HG03060 (cell line): ENCODE measurements at regions not wholly inside any gene's neighbourhood (a gene's known extent, or its start where the extent isn't known, plus 50 kb on each side); places are given as distances from the start of the nearest gene placed in this dataset.

Experiments
- ATAC-seq: cut with Tn5 transposase; IDR thresholded peaks from one replicate; pipeline ENCODE4 v1.9.1; 2021; ENCODE audit warnings: low read depth, moderate number of reproducible peaks; ENCODE audit not compliant: unreplicated experiment

DNA sequence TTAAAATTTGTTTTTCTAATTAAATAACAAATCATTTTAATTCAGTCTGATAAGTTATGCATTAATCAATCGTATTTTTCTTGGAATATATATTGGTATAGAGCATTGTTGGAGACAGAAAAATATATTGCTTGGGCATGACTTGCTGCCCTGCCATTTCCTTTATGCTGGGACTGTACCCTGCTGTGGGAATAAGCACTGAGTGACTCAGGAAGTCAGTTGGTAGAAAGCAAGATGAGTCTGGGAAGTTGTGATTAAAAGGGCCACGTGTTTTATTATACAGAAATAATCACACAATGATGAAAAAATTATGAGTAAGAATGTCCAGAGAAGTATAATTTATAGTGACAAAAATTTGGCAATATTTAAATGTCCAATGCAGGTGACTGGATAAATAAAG, 139.5 kb downstream of the KIF18A start:
- no peak for ATAC-seq

DNA sequence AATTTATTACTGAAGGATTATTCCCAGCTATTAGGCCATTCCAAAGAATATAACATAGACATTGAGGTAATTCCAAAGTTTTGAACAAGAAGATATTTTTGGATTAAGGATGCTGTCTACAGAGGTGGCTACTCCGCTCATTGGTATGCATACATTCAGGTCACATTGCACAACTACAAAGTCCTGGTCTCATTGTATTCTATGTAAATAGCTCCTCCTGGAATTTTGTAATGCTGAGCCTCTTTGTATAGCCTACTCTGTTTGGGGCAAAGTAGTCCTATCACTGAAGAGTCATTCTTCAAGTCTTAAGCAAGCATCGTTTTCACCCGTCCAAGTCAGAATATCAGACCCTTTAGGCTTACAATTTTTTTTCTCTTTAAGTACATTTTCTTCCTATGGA, 142.4 kb downstream of the KIF18A start:
- ATAC-seq, result no peak

DNA sequence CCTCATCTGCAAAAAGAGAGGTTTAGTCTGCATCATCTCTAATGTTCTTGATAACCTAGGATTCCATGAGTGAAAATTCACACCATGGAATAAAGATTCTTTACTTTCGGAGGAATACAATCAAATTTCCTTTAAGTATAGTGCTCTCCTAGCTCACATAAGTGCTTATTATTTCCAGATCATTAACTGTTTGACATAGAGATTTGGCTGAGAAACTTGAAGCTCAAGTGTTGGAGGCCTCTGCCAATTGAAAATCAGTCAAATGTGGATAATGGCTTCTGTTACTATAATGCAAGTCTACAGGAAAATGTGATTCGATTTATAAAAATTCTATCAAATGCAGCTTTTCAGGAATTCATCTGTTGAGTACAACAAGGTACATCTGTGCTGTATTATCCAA, 144.6 kb downstream of the KIF18A start:
- no peak for ATAC-seq

DNA sequence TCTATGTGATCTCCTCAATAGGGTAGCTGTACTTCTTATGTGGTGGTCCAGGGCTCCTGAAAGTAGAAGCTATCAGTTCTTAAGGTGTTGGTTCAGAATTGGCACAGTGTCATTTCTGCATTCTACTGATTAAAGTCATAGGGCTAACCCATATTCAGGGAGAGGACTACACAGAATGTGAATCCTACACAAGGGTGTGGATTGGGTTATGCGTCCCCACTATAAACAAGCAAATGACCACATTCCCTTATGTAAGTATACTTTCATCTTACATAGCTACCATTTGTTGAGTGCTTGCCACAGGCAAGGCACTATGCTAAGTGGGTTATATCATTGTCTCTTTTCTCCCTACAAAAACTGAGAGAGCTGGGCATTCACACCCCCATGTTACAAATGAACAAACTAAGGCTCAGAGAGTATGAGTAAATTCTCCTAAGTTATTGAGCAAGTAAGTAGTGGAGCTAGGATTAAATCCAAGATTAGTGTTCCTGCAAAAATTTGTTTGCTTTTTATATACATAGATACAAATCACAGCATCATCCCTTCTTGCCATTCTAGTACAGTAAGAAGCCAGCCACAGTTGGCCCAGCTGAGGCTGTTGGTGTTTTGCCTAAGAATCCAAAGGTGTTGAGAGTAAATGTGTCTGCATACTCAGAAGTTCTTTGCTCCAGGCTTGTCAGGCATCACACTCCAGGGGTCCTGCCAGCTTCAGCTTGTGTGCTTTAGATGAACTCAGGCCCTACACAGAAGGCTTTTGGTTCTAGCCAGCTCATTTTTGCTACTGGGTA, 157.8 kb downstream of the KIF18A start:
- ATAC-seq, result no peak

DNA sequence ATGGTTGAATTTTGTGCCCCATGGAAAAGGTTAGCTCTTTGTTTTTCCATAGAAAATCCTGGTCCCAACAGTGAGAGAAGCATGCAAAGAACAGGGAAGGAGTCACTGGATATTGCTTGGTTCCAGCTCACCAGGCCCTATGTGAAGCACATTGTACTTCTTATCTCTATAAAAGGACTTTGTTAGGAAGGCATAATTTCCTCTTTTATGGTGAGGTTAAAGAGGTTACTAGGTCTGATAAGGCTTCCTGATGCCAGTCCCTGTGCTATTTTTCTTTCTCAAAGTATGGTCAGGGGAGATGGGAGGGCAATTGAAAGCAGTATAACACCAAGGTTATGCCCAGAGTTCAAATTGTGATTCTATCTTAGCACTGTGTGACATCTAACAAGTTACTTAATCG, 162.6 kb downstream of the KIF18A start:
- no peak for ATAC-seq

DNA sequence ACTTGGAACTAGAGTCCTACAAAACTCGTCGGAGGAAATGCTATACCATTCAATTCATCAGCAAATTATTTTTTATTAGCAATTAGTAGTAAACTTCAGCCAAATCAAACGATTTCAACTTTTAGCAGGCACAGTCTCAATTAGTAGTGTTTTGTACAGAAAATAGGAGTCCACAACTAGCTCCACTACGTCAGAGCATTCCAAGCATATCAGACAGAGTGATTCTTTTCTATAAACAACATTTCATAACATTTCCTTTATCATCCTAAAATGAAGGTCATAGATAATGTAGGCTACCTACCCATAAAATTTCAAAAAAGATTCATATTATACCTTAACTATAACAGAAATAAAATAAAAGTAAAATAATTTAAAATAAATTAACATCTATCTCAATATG, 169.9 kb downstream of the KIF18A start:
- ATAC-seq, result no peak

DNA sequence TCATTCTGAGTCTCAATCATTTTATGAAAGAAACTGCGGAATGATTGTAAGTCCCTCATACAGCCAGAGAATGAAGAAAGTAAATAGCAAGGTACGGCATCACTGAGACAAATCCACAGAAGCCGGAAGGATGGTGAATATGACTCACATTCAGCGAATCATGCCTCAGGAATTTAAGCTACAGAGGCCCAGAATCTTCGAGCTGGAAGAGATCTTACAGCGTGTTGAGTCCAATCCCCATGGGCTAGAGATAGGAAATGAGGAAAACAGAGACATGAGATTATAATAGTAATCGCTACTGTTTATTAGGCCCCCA, 173.2 kb downstream of the KIF18A start:
- no peak for ATAC-seq

DNA sequence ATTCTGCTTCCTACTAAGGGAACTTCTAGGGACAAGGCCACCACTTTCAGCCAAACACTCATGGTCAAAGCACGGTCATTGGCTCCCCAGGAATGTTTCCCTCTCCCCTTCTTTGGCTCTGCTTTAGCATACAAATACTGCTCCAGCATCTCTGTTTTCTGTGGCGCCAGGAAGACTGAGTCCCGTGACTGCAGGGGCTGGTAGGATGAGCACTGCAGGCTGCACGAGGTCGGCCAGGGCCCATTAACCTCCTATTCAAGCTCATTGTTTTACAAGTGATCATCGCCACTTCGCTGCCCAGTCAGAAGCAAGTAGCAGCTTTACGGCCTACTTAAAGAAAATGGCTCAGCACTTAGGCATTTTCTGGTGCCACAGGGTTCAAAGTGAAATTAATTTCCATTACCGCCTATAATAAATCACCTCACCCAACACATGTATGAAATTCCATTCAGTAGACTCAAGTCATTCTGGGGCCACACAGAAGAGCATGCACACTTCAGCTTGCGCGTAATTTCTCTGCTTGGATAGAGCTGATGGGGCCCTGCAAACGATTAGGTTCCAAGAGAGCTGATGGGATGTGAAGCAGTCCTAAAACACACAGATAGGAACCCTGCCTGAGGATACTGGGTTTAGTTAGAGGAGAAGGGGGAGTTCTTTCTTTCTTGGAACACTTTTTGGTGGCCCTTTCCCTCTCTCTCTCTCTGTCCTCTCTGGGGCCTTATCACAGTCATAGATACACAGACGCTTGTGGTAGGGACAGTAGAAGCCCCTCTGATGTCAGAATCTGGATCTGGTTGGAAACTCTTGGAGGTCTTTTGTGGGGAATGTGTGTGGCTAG, 173.7 kb downstream of the KIF18A start:
- ATAC-seq, result no peak

DNA sequence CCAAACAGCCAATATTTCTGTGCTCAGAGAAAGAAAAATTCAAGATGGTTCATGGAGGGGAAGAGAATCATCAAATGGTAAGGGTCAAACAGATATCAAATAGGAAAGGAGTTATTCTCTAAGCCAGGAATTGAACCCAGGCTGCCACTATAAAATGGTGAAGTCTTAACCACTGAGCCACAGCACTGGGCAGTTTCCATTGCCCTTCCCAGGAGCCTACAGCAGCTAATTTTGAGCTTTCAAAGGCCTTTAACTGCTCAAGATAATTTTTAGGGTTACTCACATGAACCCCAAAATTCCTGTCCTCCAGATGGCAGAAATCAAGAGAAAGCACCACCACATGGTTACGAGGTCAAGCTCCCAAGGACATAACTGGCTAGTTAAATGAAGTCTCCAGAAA, 176.2 kb downstream of the KIF18A start:
- no peak for ATAC-seq

DNA sequence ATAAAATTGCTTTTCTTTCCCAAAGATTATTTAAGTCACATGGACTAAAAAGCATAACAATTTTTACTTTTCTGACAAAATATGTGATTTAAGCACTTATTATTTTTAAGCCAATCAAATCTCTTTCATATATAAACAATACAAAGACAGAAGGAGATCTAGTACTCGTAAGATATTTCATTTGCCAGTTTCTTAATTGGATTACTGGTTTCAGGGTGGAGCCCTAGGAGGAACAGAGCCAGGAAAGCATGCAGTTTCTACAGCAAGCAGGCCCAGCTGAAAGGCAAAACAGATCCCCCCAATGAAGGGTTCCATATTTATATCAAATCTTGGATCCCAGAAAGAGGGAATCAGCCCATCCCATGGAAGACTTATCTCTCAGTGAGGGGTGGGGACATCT, 177.0 kb downstream of the KIF18A start:
- ATAC-seq, result no peak

DNA sequence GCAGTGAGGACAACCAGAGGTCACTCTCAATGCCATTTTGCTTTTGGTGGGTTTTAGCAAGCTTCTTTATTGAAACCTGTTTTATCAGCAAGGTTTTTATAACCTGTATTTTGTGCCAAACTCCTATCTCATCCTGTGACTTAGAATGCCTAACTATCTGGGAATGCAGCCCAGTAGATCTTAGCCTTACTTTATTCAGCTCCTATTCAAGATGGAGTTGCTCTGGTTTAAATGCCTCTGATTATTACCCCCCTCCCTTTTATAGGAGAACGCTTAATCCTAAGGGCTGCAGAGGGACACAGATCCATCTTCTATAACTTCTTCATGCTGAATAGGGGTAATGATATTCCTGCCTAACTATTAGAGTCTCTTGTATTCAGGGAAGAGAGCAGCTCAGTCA, 179.1 kb downstream of the KIF18A start:
- ATAC-seq, result no peak

DNA sequence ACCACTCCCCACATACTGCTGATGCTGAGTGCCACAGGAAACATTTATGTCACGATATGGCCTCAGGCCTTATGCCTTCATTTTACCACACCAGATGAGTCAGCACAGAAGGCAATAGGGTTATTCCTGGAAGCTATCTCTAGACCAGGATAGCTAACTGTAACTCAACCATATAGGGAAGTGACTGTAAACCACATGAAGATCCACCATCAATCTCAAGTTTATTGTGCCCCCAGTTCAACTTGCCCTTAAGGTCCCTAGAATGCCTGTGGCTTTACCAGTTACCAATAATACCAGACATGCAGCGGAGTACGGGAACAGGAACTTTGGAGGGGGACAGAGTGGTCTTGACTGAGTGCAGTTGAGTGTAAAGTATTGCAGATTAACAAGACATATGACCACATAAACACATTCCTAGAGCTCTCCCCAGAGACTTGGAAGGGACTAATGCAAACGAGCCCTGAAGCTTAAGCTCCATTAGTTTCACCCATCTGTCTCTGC, 180.9 kb downstream of the KIF18A start:
- no peak for ATAC-seq

DNA sequence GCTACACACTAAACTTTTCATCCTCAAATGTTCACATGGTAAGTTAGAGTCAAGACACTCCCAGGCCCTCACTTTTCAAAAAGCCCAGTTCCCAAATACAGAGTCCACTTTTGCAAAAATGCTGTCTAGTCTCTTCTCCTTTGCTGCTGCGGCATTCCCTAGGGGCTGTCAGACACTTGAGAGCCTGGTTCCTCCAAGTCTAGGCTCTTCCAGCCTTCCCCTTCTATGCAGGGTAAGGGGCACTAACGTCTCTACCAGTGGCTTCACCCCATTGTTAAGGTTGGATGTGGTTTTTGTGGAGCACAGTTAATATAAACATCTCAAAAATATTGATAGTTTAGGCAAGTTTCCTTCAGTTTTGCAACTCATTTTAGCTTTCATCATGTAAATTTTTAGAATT, 181.5 kb downstream of the KIF18A start:
- no peak for ATAC-seq

DNA sequence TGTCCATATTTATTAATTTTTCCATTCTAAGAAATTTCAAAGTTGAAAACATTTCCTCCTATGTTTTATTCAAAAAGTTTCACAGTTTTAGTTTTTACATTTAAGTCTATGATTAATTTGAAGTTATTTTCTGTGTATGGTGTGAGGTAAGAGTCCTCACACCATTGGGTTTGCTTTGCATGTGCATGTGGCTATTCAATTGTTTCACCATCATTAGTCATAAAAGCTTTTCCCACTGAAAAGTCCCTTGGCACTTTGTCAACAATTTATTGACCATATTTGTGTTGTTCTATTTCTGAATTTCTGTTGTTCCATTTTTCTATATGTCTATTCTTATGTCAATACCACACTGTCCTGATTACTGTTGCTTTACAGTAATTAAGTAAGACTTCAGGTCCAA, 186.5 kb downstream of the KIF18A start:
- ATAC-seq, result no peak

DNA sequence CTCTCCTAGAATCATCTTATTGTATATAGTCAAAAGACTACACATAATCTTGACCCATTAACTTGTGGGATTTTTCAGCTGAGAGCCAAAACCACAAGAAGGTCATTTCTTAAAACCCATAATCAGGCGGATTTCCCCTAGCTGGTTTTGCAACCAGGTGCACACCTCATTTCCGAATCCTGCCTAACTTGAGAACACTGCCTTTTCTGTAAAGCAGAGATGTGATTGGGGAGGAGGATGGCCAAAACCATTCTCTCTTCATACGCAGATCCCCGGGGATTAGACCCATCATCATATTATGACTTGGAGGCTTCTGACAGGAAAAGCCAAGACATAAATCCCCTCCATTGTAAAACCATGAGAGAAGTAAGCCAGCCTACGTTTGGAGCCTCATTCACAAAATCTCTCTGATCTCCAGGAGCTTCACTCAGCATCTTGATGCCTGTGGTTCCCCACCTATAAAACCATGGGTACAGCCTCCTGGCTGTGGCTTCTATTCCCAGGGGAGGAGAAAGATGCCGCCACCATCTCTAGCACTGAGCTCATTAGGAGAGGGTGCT, 191.3 kb downstream of the KIF18A start:
- peak; percentile 88 for ATAC-seq

DNA sequence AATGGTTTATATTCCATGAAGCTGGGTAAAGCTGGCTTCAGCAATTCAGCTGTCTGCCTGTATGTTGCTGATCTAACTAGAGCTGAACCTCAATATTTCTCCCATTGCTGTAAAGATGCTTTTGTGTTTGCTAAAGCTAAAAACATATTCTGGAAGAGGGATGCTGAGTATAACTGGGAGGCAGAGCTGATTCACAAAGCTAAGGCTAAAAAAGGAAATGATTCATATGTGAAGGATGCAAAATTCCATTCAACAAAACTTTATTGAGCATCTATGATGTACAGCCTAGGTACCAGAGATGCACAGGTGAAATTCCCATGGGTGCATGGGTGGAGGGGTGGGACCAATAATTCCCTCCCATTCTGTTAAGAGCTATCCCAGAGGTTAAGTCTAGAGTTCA, 193.9 kb downstream of the KIF18A start:
- ATAC-seq, result no peak

DNA sequence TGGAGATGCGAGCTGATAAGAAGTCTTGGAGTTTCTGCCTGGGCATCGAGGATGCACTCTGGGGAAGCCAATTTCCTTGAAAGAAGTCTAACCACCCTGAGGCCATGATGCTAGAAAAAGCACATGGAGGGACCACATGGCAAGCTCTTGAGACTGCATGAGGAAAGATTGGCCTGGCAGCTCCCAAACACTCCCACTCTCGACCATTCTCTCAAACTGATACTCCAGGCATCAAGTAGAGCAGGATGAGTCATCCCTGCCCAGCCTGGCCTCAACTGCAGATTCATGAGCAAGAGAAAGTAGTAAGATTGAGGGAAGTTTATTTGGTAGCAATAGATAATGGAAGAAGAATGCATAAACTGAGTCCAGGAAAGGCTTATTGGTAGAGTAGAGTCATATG, 194.3 kb downstream of the KIF18A start:
- ATAC-seq, result no peak

DNA sequence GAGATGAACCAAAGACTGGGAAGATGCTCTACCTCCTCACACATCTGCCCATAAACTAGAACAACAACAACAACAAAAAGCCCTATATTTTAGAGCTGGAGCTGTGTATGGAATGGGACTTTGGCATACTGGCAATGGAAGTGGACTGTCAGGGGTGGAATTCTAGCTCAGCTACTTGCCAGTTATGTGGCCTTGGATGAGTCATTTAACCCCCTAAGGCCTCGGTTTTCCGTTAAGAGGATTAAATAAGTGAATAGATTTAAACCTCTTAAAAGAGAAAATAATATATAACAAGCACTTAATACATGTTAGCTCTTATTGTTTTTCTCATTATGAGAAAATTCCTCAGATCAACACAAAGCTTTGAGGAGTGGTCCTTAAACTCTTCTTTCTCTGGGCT, 195.0 kb downstream of the KIF18A start:
- no peak for ATAC-seq

DNA sequence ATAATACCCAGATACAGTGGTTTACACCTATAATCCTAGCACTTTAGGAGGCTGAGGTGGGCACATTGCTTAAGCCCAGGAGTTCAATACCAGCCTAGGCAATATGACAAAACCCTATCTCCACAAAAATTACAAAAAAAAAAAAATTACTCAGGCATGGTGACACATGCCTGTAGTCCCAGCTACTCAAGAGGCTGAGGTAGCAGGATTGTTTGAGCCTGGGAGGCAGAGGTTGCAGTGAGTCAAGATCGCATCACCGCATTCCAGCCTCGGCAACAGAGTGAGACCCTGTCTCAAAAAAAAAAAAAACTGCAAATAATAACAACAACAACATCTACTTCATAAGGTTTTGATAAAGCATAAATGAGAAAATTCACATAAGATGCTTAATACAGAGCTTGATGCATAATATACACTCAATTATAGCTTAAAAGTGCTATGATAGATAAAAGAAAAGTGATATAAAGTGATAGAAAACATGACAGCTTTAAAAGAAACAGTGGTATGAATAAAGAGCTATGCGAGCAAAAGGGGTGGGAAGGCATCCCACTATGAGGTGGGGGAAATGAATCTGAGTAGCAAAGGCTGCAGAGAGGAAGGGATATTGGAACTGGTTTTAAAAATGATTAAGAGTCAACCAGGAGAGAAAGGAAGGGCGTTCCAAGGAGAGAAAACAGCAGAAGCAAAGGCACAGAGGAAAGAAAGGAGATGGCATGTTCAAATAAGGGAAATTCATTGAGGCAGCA, 197.6 kb downstream of the KIF18A start:
- no peak for ATAC-seq

DNA sequence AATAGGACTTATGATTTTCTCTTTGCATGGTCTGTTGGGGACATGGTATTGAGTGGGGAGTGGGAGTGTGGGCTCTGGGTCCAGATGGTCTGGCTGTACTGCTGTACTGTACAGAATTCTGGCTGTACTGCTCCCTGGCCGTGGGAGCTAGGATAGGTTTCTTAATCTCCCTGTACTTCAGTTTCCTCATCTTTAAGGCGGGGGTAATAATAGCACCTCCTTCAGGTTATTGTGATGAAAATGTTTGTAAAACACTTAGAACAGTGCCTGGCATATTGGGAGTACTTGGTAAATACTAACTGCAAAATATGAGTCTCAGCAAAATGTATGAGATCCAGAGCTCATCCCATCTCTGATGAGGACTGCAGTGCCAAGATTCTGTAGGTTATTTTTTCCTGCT, 198.6 kb downstream of the KIF18A start:
- no peak for ATAC-seq

DNA sequence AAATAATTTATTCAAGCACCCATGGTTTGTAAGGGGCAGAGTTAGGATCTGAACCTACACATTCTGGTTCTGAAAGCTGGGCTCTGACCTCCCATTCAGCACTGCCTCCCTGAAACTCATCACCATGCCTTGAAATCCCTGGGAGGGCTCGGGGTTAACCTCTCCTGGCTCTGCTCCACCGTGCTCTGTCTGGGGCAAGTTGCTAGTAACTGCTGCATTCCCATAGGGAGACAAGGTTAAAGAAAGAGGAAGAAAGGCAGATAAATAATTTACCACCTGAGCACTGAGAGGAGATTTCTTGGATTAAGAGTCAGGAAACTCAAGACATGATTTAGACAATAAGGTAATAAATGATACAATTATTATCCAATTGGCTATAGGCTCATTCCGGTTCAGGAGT, 199.3 kb downstream of the KIF18A start:
- ATAC-seq, result no peak
